ENCODE measurements at regions not wholly inside any gene's neighbourhood (a gene's known extent, or its start where the extent isn't known, plus 50 kb on each side); places are given as distances from the start of the nearest gene placed in this dataset.
A peak's percentile ranks its signal among the peaks of the same experiment; 100 is the strongest.

- no peak overlapping the region for H3K4me3 ChIP-seq (ENCODE audit: low read length)
- TF ChIP-seq, protein P1, sequence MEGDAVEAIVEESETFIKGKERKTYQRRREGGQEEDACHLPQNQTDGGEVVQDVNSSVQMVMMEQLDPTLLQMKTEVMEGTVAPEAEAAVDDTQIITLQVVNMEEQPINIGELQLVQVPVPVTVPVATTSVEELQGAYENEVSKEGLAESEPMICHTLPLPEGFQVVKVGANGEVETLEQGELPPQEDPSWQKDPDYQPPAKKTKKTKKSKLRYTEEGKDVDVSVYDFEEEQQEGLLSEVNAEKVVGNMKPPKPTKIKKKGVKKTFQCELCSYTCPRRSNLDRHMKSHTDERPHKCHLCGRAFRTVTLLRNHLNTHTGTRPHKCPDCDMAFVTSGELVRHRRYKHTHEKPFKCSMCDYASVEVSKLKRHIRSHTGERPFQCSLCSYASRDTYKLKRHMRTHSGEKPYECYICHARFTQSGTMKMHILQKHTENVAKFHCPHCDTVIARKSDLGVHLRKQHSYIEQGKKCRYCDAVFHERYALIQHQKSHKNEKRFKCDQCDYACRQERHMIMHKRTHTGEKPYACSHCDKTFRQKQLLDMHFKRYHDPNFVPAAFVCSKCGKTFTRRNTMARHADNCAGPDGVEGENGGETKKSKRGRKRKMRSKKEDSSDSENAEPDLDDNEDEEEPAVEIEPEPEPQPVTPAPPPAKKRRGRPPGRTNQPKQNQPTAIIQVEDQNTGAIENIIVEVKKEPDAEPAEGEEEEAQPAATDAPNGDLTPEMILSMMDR (IDR thresholded peaks at IDR 0.05; ENCODE audit: insufficient read depth, low read depth, low read length, missing control alignments): no peak
- DNase-seq (ENCODE audit: low read depth): peak; percentile 36
These were observed 319.2 kb downstream of the SLCO4C1 start for GRCh38 chr5:101976933-101977332.

DNA sequence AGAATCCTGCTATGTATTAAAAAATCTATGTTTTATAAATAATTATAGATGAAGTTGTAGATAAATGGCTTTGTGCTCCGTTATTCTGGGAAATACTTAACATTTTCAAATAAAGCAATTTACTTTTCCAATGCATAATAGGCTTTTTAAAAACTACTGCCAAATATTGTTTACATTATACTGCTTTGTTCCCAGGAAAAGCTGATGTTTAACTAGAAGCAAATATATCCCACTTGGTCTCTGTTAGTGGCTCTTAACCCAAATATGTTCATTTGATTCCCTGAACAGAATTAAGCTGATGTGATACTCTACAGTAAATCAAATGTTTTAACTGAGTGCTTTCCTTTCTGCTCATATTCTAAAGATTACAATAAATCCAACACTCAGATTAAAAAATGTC lies 326.3 kb downstream of the SLCO4C1 start:
- no peak overlapping the region for H3K4me3 ChIP-seq (ENCODE audit: low read length)
- TF ChIP-seq, protein P1 (IDR thresholded peaks at IDR 0.05; ENCODE audit: insufficient read depth, low read depth, low read length, missing control alignments): no peak
- DNase-seq (ENCODE audit: low read depth): no peak

DNA sequence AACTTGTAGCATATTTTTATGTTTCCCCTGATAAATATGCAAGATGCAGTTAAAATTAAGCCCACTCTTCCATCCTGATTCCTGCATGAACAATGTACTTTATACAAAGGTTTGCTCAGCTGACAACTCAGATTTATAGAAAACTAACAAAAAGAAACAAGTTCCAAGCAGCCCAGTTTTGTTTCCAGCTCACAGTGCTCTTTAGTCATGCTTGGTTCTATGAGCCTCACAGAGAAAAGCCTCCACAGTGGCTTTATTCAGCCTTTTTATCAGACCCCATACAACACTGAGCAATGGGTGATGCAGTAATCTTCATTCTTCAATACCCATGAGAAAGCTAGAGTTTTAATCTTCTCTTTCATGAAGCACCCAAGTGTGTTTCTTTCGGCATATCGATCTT lies 329.6 kb downstream of the SLCO4C1 start:
- TF ChIP-seq, protein P1 (IDR thresholded peaks at IDR 0.05; ENCODE audit: insufficient read depth, low read depth, low read length, missing control alignments): no peak
- no peak overlapping the region for H3K4me3 ChIP-seq (ENCODE audit: low read length)
- DNase-seq (ENCODE audit: low read depth): no peak

DNA sequence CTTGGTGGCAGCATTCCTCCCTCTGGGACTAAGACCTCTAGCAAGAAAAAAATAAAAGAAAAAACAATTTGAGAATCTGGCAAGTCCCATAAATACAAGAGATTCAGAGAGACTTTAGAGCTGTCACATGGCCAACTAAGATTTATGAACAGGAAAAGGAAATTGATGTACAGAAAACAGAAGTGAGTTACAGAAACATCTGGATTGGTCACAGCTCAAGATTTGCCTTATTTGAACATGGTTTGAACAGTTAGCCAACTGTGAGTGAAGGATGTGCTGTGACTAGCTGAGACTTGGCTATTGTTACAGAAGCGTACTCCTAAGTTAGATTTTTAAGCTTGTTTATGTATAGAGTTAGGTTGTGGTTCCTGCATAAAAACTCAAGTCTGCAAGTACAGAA lies 340.2 kb downstream of the SLCO4C1 start:
- TF ChIP-seq, protein P1 (IDR thresholded peaks at IDR 0.05; ENCODE audit: insufficient read depth, low read depth, low read length, missing control alignments): no peak
- no peak for DNase-seq (ENCODE audit: low read depth)
- no peak overlapping the region for H3K4me3 ChIP-seq (ENCODE audit: low read length)

DNA sequence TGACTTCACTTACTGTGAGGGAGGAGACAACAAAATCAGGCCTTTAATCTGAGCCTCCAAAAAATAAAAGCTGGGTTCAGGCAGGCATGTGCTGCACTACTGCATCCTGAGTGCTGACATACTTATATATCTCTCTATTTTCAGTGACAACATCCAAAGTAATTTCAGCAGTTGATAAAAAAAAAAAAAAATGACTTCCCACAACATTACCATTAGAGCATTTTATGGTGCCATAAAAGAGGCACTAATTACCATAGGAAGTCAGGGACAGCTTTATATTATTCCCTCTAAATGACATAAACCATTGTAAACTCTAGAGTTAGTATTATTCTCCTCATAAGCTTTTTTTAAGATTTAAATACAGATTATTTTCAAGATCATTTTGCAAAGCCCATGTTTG lies 346.1 kb downstream of the SLCO4C1 start:
- DNase-seq (ENCODE audit: low read depth): no peak
- no peak overlapping the region for H3K4me3 ChIP-seq (ENCODE audit: low read length)
- TF ChIP-seq, protein P1 (IDR thresholded peaks at IDR 0.05; ENCODE audit: insufficient read depth, low read depth, low read length, missing control alignments): no peak

GRCh38 chr5:101948615-101949014 lies 347.5 kb downstream of the SLCO4C1 start:
- TF ChIP-seq, protein P1 (IDR thresholded peaks at IDR 0.05; ENCODE audit: insufficient read depth, low read depth, low read length, missing control alignments): no peak
- DNase-seq (ENCODE audit: low read depth): no peak
- no peak overlapping the region for H3K4me3 ChIP-seq (ENCODE audit: low read length)

- H3K4me3 ChIP-seq (ENCODE audit: low read length): no peak overlapping the region
- TF ChIP-seq, protein P1 (IDR thresholded peaks at IDR 0.05; ENCODE audit: insufficient read depth, low read depth, low read length, missing control alignments): no peak
- DNase-seq (ENCODE audit: low read depth): peak; percentile 41
These were observed 352.3 kb downstream of the SLCO4C1 start for GRCh38 chr5:101943784-101944183.
